ENCODE measurements at regions not wholly inside any gene's neighbourhood (a gene's known extent, or its start where the extent isn't known, plus 50 kb on each side); places are given as distances from the start of the nearest gene placed in this dataset.

GRCh38 chr6:18784794-18785193 lies 397.6 kb downstream of the RNF144B start:
- DNase-seq (ENCODE audit: low read depth): no peak

GRCh38 chr6:18785810-18786490 lies 398.8 kb downstream of the RNF144B start:
- DNase-seq (ENCODE audit: low read depth): no peak

GRCh38 chr6:18792866-18793265 lies 405.7 kb downstream of the RNF144B start:
- no peak for DNase-seq (ENCODE audit: low read depth)

GRCh38 chr6:18795726-18796125 lies 408.6 kb downstream of the RNF144B start:
- no peak for DNase-seq (ENCODE audit: low read depth)

- no peak for DNase-seq (ENCODE audit: low read depth)
Measured at GRCh38 chr6:18820725-18821124, 433.6 kb downstream of the RNF144B start.

- DNase-seq (ENCODE audit: low read depth): no peak
Measured at GRCh38 chr6:18823782-18824386, 436.7 kb downstream of the RNF144B start.

GRCh38 chr6:18829272-18829870 lies 442.2 kb downstream of the RNF144B start:
- no peak for DNase-seq (ENCODE audit: low read depth)

- DNase-seq (ENCODE audit: low read depth): no peak
Measured at GRCh38 chr6:18835976-18836375, 448.8 kb downstream of the RNF144B start.

- no peak for DNase-seq (ENCODE audit: low read depth)
Measured at GRCh38 chr6:18837013-18837412, 449.9 kb downstream of the RNF144B start.

GRCh38 chr6:18842534-18842933 lies 455.4 kb downstream of the RNF144B start:
- no peak for DNase-seq (ENCODE audit: low read depth)

GRCh38 chr6:18845896-18846295 lies 458.7 kb downstream of the RNF144B start:
- no peak for DNase-seq (ENCODE audit: low read depth)

GRCh38 chr6:18846327-18846726 lies 459.2 kb downstream of the RNF144B start:
- no peak for DNase-seq (ENCODE audit: low read depth)

GRCh38 chr6:18861204-18861603 lies 474.1 kb downstream of the RNF144B start:
- DNase-seq (ENCODE audit: low read depth): no peak

GRCh38 chr6:18883268-18883667 lies 496.1 kb downstream of the RNF144B start:
- DNase-seq (ENCODE audit: low read depth): no peak

GRCh38 chr6:18883851-18884250 lies 496.7 kb downstream of the RNF144B start:
- DNase-seq (ENCODE audit: low read depth): no peak

GRCh38 chr6:18893540-18894269 lies 506.6 kb downstream of the RNF144B start:
- DNase-seq (ENCODE audit: low read depth): no peak

- DNase-seq (ENCODE audit: low read depth): no peak
Measured at GRCh38 chr6:18897350-18897749, 510.2 kb downstream of the RNF144B start.

- no peak for DNase-seq (ENCODE audit: low read depth)
Measured at GRCh38 chr6:18904681-18905080, 517.5 kb downstream of the RNF144B start.

GRCh38 chr6:18920701-18921100 lies 533.6 kb downstream of the RNF144B start:
- DNase-seq (ENCODE audit: low read depth): no peak

GRCh38 chr6:18931086-18931485 lies 543.9 kb downstream of the RNF144B start:
- DNase-seq (ENCODE audit: low read depth): no peak

GRCh38 chr6:18958146-18958545 lies 571.0 kb downstream of the RNF144B start:
- DNase-seq (ENCODE audit: low read depth): no peak

- DNase-seq (ENCODE audit: low read depth): no peak
Measured at GRCh38 chr6:18961566-18961965, 574.4 kb downstream of the RNF144B start.
